AG08396 (cell line): ENCODE measurements at regions not wholly inside any gene's neighbourhood (a gene's known extent, or its start where the extent isn't known, plus 50 kb on each side); places are given as distances from the start of the nearest gene placed in this dataset.

Source experiments
- DNase-seq: peaks from one replicate; pipeline ENCODE4 v3.0.0; 2012; ENCODE audit warnings: low spot score, mixed read lengths

DNA sequence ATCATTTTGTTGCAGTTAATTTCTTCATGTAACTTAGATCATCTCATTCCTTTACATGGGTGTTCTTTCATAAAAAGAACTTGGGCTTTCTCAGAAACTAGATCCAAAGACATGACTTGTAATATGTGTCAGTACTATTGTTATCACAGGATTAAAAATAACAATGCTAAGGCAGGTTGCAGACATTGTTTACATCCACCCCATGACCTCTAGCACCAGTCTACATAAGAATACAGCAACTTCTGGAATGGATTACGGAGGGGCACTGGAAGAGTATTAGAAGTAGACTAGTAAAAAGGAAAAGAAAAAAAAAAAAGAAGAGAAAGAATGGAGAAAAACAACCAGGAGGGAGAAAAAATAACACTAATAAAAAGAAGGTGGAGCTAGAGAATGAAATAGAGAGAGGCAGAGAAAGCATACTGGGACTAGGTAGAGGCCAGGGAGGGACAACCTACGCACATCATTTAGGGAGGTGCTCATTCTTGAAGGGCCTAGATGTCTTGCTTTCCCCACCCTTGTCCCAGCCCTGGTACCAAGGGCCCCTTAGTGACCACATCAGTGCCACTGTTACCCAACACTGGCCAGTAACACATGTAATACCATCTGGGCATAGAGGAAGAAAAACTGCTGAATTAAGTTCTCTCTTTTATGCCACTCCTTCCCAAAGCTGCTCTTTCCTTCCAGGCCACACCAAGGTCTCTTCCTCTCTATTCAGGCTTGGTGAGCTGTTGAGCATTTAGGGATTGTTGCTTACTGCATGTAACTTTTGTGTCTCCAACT is 70.6 kb upstream of the KLF7 start:
- DNase-seq: no peak

DNA sequence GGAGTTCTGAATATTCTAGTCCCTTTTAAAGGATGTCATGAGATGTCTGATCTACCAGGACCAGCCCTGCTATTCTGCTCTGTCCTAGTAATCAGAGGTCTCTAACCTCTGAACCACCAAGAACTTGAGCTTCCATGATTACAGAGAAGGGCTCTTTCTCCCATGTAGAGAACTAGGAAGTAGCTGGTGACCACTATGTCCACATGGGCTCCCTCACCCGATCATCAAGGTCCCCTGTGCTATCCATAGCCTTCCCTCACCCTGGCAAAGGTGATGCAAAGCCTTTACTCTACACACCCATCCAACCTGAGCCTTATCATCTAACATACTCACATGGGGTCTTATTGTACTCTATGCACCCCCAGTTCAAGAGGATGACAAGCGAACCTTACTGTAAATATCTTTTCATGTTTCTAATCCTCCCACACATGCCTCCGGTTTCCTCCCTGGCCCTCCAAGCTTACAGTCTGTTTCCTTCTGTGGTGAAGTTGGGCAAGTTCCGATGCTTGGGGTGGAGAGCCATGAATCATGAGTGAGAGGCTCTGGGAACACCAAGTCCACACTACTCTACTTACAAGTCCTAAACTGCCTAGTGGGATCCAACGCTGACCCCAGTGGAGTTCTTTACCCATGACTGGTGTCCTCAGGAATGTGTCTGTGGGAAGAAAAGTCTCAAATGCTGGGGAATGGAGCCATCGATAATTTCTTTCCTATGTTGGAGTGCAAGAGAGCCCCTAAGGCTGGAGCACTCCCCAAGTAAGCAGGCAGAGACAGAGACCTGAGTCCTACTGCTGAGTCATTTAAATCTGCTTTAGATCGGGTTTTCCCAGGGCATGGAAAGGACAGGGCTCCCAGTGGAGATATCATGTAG is 73.3 kb upstream of the KLF7 start:
- peak; percentile 86 for DNase-seq

DNA sequence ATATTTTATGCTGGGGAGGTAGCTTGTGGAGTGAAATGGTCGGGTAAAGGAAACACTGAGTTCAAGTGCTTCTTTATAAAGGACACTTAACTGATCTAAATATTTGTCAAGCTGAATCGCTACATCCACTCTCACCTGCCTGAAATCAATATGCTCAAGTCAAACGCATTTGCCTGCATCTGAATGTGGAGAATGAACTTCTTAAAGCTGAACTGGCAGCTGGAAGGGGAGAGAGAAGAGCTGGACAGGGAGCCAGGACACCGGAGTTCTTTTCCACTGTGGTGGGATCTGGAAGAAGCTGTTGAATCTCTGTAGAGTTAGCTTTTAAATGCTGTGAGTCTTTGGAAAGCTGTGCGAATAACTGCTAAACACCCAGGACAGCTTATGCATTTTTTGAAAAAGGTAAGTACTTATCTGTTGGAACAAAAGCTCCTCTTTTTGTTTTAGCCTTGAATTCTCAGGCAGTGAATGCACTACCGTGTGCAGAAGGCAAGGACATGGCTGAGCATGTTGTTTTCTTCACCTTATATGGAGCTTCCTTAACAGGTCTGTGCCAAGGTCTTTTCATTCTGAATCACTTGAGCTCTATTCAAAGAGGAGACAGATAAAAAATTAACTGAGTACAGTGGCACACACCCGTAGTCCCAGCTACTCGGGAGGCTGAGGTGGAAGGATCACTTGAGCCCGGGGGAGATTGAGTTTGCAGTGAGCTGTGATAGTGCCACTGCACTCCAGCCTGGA is 74.2 kb upstream of the KLF7 start:
- DNase-seq: no peak

DNA sequence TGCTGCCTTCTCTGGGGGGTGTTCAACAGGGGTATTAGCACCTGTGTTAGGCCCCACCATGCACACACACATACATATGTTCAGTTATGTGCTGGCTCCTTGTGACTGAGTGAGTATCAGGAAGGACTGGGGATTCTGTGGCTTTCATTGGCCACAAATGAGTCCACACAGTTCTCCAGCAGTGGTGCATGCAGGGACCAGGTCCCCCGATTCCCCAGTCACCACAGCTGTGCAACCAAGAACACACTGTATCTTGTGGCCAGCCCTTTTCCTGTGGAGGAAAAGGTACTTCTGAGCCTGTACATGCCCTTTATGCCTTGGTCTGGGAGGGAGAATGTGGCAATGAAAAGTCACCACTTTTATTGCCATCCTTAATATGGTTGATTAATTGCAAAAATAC is 74.9 kb upstream of the KLF7 start:
- DNase-seq: no peak

DNA sequence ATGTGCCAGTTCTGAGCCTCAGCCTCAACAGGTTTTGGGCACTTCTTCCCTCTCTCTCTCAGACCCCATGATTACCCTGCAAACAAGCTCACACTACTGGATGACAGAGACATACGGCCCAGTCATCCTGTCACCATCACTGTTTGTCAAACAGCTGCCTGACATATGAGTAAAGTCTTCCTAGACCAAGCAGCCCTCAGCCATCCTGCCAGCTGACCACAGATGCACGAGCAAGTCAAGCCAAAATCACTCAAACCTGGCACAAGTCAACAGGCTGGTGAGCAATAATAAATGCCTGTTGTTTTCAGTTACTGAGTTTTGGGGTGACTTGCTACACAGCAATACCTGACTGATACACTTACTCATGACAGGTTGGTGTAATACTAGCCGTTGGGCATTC is 75.5 kb upstream of the KLF7 start:
- DNase-seq: no peak

DNA sequence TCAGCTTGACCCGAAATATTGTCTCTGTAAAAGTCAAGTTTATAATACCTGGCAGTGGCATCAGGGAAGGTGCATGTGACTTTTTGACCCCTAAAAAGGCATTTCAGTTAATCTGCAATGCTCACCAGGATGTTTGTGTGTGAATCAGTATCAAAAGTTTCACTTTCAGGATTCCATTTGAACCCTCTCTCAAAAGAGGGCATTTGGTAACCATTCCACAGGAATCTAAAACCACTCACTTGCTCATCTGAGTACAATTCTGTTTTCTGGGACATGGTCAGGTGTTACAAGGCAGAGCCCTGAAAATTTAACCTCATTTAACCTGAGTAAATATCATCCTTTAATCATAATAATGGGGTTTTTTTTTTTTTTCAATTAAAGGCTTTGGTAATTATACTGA is 77.9 kb upstream of the KLF7 start:
- no peak for DNase-seq

DNA sequence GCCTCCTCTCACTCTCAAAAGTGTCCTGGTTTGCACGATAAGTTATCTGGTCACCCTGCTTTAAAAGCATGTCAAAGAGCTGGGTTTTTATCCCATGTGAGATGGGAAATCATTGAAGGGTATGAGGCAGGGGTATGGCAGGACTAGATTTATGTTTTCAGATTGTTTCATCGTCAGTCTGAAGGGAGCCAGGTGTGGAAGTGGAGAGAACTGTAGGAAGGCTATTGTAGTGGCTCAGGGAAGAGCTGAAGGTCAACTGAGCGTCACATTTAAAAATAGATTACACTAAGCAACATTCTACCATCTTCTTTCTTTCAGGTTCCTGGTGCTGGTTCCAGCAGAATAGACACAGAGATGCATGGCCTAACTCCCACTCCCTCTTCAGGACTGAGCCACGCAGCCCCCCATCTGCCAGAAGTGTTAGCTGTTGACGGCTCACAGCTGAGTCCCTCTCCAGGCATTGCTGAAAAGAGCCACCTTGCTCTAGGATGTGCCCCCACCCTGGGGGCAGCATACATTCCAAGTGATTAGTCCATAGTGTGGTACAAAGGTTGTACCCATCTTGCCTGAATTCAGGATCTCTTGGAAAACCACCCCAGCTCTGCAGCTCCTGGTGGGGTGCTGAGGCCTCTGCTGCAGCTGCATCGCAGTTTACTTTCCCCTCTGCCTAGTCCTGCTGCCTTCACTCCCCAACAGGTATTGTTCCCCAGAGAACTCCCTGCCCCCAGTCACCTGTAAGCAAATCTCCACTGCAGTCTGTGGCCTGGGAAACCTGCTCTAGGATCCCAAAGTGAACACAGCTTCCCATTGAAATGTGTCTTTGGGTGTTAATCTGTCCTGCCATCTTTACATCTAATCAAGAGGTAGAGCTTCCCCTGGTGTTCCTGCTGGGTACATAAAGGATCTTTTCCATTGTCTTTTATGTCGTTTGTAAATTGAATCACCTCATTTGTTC is 79.5 kb upstream of the KLF7 start:
- no peak for DNase-seq

DNA sequence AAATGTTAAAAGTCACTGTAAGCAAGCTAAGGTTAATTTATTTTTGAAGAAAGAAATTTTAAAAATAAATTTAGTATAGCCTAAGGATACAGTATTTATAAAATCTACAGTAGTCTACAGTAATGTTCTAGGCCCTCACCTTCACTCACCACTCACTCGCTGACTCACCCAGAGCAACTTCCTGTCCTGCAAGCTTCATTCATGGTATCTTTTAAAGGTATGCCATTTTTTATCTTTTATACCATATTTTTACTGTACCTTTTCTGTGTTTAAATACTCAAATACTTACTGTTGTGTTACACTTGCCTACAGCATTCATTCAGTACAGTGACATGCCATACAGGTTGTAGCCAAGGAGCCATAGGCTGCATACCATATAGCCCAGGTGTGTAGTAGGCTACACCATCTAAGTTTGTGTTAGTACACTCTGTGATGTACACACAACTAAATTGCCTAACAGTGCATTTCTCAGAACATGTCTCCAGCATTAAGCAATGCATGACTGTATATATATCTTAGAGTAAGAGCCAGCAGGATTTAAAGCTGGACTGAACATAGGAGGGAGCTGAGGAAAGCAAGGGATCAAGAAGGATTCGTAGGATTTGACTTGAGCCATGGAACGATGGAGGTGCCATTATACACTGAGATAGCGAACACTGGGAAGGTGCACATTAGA is 83.1 kb upstream of the KLF7 start:
- no peak for DNase-seq

DNA sequence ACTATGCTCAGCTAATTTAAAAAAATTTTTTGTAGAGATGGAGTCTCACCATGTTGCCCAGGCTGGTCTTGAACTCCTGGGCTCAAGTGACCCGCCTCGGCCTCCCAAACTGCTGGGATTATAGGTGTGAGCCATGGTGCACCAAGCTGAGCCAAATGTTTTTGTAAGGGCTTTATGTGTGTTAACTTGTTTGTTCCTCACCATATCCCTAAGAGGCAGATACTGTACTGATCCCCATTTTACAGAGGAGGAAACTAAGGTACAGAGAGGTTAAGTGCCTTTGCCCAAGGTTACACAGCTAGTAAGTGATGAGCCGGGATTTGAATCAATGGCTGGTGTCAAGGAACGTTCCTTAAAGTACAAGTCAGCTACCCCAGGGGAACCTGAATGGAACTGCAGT is 85.3 kb upstream of the KLF7 start:
- DNase-seq: no peak

DNA sequence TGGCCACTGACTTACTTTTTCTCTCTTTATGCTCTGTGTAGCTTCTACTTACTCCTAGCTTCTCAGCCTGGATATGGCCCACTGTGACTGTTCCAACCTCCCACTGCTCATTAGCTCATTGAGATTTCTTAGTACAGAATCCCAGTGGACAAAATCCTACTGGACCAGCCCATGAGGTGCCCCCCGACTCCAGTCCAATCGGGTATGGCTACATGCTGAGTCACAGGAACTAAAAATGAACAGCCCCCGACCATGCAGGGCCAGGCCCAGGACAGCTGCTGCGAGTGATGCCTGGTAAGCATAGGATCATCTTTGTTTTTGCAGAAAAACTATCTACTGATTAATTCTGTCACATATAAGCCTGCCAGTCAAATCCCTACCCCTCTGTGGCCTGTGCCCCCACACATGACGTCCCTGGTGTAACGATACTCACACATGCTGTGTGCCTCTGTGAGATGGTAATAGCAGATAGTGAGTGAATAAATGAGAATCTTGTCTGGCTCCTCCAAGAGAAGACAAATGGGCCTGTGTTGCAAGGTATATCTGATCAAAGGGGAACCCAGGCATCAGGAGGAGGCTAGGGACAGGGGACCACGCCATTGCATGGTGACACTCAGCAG is 85.9 kb upstream of the KLF7 start:
- DNase-seq: no peak

DNA sequence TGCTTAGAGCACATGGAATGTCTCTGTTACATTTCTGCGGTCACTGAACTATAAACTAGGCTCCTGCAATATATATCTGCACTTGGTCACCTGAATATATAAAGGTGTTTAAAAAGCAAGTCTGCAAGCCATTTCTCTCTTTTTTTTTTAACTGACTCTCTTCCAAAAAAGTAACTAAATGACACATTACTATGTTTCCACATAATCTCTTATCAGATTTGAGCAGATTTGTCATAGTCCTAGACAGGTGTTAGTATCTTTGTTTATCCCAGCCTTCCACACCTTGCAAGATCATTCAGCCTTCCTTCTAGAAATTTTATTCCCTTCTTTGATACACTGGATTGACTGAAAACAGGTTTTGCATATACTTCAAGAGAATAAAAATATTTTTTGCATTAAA is 86.7 kb upstream of the KLF7 start:
- no peak for DNase-seq

DNA sequence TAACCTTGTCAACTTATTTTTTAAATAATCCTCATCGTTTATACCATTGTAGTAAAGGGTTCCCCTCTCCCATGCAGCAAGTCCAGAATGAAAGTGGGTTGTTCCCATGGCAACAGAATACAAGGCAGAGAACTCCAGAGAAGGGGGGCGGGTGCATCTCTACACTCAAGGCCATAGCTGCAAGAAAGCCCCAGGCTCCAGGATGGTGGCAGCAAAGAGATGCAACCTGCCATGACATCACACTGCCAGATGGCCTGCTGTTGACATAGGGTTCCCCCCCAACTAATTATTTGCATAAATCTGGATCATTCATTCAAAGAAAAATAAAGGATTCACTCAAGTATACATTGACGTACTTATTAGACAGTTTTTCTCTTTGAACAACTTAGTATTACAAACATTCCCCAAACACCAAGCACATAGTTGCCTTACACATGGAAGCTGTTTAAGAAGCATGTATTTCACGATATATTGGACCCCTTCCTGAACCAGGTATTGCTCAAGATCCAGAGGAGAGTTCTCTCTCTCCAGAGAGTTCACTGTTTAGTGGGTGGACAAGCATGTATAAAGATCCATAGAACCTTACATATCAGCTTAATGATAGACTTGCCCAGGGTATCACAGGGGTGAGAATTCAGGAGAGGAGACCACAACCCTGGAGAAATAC is 87.4 kb upstream of the KLF7 start:
- no peak for DNase-seq

DNA sequence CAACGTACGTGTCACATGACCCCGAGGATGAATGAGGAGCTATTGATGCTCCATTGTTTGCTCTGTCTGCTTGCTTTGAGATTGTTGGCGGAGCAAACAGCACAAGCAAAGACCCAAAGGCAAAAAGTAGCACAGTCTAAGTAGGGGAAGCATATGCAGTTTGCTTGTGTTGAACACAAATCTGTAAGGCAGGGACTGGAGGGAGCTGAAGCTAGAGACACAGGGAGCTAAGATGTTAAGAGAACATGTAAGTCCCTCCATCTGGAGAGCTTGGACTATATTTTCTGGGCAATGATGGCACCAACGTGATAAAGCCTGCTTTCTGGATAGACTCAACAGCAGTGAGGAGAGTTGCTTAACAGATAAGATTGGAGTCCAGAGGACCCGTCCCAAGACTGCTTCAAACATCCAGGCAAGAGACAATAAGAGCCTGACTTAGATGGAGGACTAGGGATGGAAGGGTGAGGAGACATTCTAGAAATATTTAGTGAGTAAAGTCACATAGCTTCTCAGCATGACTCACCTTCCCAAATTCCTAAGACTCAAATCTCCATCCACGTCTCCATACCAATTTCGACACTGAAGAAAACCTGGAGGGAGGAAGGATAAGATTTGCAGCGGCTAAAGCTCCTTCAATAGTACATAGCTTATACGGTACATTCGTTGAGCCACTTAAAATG is 88.1 kb upstream of the KLF7 start:
- DNase-seq: peak; percentile 43

DNA sequence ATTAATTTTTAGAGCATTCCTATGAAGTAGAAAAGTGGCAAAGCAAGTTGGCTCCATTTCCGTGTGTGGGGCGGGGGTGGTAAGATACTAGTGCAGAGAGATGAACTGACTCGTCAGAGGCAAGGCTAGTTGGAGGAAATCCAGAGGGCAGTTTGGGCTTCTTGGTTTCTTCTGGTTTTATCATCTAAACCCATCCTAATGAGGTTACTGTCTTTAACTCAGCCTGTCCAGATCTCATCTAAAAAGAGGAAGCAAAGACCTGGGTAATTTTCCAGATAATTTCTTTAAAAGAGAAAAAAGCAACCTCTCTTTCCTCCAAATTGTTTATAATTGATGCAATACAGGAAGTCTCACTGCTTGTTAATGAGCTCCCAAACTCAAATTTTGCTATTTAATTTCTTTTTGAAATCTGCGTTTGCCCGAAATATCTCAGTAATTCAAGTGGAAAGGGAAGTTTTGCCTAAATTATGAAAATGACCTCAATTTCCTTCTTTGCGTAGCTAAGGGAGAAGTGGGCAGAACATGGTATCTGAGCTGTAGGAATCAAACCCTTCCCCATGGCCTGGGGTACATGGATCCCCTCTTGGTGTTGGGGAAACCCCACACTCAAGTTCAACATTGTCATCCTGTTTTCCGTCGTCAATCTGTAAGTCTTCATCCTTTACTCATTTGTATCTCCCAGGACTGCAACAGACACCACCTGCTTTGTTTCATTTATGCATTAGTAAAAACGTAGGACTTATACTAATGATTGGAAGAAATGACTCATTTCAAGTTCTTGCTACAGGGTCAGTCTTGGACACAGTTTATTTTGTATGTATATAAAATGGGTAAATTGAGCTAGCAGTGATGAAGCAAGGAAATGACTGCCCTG is 89.1 kb upstream of the KLF7 start:
- no peak for DNase-seq

DNA sequence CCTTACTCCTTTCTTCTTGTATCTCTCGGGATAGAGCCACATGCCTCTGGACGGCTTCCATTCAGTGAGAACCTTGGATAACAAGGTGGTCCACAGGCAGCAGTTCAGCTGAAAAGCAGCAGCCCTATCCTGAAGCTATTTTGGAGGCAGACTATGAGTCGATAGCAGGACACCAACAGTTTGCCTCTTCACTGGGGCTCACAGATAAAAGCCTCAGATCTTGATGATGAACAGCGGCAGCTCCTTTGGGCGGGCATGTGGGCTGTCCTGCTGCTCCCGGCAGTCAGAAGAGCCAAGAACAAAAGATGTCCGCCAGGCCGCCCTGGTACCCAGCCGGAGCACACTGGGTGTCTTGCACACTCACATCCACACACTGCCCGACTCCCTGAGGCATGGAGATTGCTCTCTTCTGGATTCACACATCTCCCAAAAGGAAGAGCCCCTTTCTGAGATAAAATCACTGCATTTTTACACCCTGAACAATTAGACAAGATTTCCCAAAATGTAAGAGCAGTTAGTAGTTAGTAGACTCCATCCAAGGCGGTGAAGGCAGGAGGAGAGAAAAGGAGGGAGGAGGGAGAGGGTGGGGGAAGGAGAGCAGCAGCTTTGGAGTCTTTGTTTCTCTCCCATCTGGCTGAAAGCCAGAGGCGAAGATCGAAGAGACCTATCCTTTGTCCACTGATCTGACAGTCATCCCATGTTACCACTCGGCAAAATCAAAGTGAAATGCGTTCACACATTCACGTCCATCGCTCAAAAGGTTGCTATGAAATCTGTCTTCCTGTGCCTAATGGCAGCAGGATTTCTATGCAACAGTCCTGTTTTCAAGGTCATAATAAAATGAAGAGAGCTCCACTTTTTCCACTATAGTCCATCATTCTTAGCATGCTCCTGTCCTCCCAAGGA is 90.1 kb upstream of the KLF7 start:
- no peak for DNase-seq

DNA sequence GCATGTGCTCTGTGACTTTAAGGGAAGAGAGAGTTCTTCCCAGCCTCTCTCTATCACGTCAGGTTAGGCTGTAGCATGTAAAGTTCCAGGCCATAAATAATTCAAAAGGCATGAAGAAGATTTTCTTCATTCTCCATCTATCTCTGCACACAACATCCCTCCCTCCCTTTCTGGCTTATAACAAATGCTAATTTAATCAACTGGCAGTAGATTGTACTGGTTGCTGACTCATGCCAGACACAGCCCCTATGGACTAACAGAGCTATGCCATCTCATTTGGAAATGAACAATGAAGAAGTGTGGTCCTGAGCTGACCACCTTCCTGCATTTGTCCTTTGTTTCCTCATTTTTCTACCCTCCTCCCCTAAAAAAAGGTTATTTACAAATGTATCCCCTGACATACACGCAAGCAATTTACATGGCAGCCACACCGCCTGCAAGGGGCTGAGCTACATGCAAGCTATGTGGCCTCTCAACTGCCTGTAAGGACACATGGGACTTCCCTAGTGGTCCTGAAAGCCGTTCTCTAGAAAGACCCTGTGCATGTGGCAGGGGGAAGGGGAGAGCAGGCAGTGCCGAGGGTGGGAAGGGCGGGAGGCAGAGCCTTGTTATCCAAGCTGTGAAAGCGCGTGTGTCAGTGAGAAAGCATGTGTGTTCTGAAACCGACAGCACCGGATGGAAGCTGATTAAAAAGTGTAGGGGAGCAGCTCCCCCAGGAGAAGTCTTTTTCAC is 90.9 kb upstream of the KLF7 start:
- DNase-seq: no peak
